ENCODE measurements at regions not wholly inside any gene's neighbourhood (a gene's known extent, or its start where the extent isn't known, plus 50 kb on each side); places are given as distances from the start of the nearest gene placed in this dataset.

DNA sequence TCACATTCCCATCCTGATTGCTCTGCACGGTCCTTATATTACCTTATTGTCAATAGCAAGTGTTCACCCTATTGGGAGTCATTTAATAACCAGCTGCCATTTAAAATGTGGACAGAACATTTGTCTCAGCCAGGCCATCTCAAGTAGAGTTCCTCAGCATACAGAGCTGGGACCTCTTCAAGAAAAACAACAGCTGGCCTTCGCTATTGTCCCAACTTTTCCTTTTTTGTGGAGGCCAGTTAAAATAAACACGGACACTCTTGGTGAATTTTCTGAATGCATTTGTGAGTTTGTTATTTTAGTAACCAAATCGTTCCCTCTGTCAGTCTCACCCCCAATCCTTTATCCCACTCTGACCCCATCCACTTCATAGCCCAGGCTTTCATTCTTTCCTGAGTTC lies 395.3 kb upstream of the PITX2 start:
- TF ChIP-seq CTCF (IDR thresholded peaks at IDR 0.05; ENCODE audit: low read depth, low read length, missing control alignments): no peak
- H3K4me3 ChIP-seq (replicated peaks; ENCODE audit: low read depth, low read length): no peak overlapping the region
- no peak for DNase-seq (ENCODE audit: extremely low read depth, low read depth)

GRCh38 chr4:111020476-111020875 lies 397.6 kb upstream of the PITX2 start:
- TF ChIP-seq CTCF (IDR thresholded peaks at IDR 0.05; ENCODE audit: low read depth, low read length, missing control alignments): no peak
- no peak overlapping the region for H3K4me3 ChIP-seq (replicated peaks; ENCODE audit: low read depth, low read length)
- DNase-seq (ENCODE audit: extremely low read depth, low read depth): no peak

- no peak for DNase-seq (ENCODE audit: extremely low read depth, low read depth)
- H3K4me3 ChIP-seq (replicated peaks; ENCODE audit: low read depth, low read length): no peak overlapping the region
- no peak for TF ChIP-seq CTCF (IDR thresholded peaks at IDR 0.05; ENCODE audit: low read depth, low read length, missing control alignments)
Observed at GRCh38 chr4:111020961-111021360, 398.1 kb upstream of the PITX2 start.

GRCh38 chr4:111022758-111023157 lies 399.9 kb upstream of the PITX2 start:
- DNase-seq (ENCODE audit: extremely low read depth, low read depth): no peak
- no peak overlapping the region for H3K4me3 ChIP-seq (replicated peaks; ENCODE audit: low read depth, low read length)
- TF ChIP-seq CTCF (IDR thresholded peaks at IDR 0.05; ENCODE audit: low read depth, low read length, missing control alignments): no peak

- DNase-seq (ENCODE audit: extremely low read depth, low read depth): no peak
- no peak overlapping the region for H3K4me3 ChIP-seq (replicated peaks; ENCODE audit: low read depth, low read length)
- no peak for TF ChIP-seq CTCF (IDR thresholded peaks at IDR 0.05; ENCODE audit: low read depth, low read length, missing control alignments)
Observed at GRCh38 chr4:111027526-111027925, 404.6 kb upstream of the PITX2 start.

- no peak overlapping the region for H3K4me3 ChIP-seq (replicated peaks; ENCODE audit: low read depth, low read length)
- TF ChIP-seq CTCF (IDR thresholded peaks at IDR 0.05; ENCODE audit: low read depth, low read length, missing control alignments): no peak
- DNase-seq (ENCODE audit: extremely low read depth, low read depth): no peak
Observed at GRCh38 chr4:111028795-111029194, 405.9 kb upstream of the PITX2 start.

DNA sequence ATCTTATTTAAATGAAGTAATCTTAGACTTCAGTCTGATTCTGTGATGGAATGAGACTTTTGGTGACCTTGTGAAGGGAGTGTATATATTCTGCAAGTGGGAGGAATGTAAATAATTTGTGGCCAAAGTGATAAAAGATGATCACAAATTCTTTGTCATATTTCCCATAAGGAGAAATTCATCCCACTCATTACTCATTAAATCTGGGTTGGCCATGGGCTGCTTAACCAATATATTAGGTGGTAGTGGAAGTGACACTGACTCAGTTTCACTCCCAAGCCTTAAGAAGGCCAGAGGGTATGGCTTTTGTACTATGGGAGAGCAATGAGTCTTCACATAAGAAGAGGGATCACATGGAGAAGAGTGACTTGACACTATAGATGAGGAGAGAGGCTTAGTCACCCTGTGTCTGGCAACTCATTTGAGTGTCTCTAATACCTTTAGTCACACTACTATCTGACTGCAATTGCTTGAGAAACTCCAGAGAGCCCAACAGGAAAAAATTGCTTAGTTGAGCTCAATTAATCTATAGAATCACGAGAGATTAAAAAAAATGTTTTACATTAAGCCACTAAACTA lies 408.2 kb upstream of the PITX2 start:
- no peak overlapping the region for H3K4me3 ChIP-seq (replicated peaks; ENCODE audit: low read depth, low read length)
- no peak for TF ChIP-seq CTCF (IDR thresholded peaks at IDR 0.05; ENCODE audit: low read depth, low read length, missing control alignments)
- no peak for DNase-seq (ENCODE audit: extremely low read depth, low read depth)

All from HFF-Myc (cell line).